ENCODE measurements at regions not wholly inside any gene's neighbourhood (a gene's known extent, or its start where the extent isn't known, plus 50 kb on each side); places are given as distances from the start of the nearest gene placed in this dataset.

DNA sequence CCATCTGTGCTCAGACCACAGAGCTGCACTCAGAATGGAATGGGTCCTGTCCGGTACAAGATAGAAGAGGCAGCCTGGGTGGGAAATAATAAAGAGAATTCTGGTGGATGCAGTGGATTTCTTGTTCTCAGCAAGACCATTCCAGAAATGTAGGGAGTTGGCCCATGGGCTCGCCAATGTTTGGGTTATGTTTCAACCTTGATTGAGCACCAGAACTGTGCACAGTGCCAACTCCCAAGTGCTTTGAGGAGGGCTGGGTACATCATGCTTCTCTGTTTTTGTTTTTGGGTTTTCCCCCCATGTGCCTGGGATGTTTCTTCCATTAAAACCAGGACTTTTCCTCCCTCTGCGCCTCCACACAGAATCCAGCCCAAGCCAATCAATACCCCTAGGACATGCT is 304.1 kb downstream of the TNS1 start:
- no peaks in the 10 kb centered on the region for H4K20me1 ChIP-seq (ENCODE audit: insufficient read depth, low read length)
- H3K4me2 ChIP-seq (ENCODE audit: insufficient read depth, low read length): no peak overlapping the region
- no peak overlapping the region for H3K27ac ChIP-seq (ENCODE audit: low read length)
- no peak for ATAC-seq (ENCODE audit: insufficient read depth, low read depth)
- no peaks in the 10 kb centered on the region for H3K36me3 ChIP-seq (ENCODE audit: insufficient read depth, low read length)
- no peak overlapping the region for H2AFZ ChIP-seq (ENCODE audit: low read depth, low read length)
- no peaks in the 10 kb centered on the region for H3K9me3 ChIP-seq (ENCODE audit: insufficient read depth, low read length, severe bottlenecking)
- TF ChIP-seq, protein P1, sequence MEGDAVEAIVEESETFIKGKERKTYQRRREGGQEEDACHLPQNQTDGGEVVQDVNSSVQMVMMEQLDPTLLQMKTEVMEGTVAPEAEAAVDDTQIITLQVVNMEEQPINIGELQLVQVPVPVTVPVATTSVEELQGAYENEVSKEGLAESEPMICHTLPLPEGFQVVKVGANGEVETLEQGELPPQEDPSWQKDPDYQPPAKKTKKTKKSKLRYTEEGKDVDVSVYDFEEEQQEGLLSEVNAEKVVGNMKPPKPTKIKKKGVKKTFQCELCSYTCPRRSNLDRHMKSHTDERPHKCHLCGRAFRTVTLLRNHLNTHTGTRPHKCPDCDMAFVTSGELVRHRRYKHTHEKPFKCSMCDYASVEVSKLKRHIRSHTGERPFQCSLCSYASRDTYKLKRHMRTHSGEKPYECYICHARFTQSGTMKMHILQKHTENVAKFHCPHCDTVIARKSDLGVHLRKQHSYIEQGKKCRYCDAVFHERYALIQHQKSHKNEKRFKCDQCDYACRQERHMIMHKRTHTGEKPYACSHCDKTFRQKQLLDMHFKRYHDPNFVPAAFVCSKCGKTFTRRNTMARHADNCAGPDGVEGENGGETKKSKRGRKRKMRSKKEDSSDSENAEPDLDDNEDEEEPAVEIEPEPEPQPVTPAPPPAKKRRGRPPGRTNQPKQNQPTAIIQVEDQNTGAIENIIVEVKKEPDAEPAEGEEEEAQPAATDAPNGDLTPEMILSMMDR (IDR thresholded peaks at IDR 0.05; ENCODE audit: borderline replicate concordance, extremely low read depth, low read length, poor library complexity, severe bottlenecking): no peak
- no peak for TF ChIP-seq EZH2 (IDR thresholded peaks at IDR 0.05; ENCODE audit: borderline replicate concordance, low read depth, low read length, severe bottlenecking)
- no peak overlapping the region for H3K4me3 ChIP-seq (ENCODE audit: low read depth in 1 of 2, low read length in 2 of 2)
- no peak overlapping the region for H3K9ac ChIP-seq (ENCODE audit: low read depth, low read length)
- H3K79me2 ChIP-seq (ENCODE audit: insufficient read depth, low read length): no peaks in the 10 kb centered on the region
- no peaks in the 10 kb centered on the region for H3K4me1 ChIP-seq (ENCODE audit: insufficient read depth, low read length)
- DNase-seq: no peak
- peaks cover 9% of the 10 kb centered on the region for H3K27me3 ChIP-seq (ENCODE audit: insufficient read depth, low read length, poor library complexity)

DNA sequence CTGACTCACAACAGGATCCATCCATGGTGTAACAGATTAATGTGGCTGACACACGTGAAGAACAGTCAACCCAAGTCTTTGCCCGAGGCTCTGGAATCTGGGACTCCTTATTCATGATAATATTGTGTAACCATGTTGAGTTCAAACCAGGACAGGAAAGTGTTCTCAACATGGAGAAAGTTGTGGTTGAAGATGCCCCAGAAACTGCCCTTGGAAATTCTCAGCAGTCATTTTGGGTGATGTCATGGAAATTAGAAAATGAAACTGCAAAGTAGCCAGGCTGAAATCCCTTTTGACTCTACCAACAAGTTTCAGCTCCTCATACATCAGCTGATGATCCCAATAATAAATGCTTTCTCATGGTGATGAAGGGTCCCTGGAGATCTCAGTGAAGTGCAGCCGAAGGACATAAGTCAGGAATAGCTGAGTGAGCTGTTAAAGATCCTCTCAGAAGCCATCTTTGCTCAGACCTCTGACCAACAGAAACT is 307.7 kb downstream of the TNS1 start:
- Histone ChIP-seq H3K4me1 (ENCODE audit: insufficient read depth, low read length) (no peaks in the 10 kb centered on the region), H3K9ac (ENCODE audit: low read depth, low read length) (no peak overlapping the region), H3K27me3 (ENCODE audit: insufficient read depth, low read length, poor library complexity) (peaks cover 4% of the 10 kb centered on the region), H3K36me3 (ENCODE audit: insufficient read depth, low read length) (no peaks in the 10 kb centered on the region), H3K27ac (ENCODE audit: low read length) (no peak overlapping the region), H3K79me2 (ENCODE audit: insufficient read depth, low read length) (no peaks in the 10 kb centered on the region), H3K4me2 (ENCODE audit: insufficient read depth, low read length) (no peak overlapping the region), H2AFZ (ENCODE audit: low read depth, low read length) (no peak overlapping the region), H3K9me3 (ENCODE audit: insufficient read depth, low read length, severe bottlenecking) (no peaks in the 10 kb centered on the region), H3K4me3 (ENCODE audit: low read depth in 1 of 2, low read length in 2 of 2) (no peak overlapping the region), H4K20me1 (ENCODE audit: insufficient read depth, low read length) (no peaks in the 10 kb centered on the region)
- ATAC-seq (ENCODE audit: insufficient read depth, low read depth) (no peak), DNase-seq (no peak)
- TF ChIP-seq, protein P1 (IDR thresholded peaks at IDR 0.05; ENCODE audit: borderline replicate concordance, extremely low read depth, low read length, poor library complexity, severe bottlenecking): no peak
- TF ChIP-seq EZH2 (IDR thresholded peaks at IDR 0.05; ENCODE audit: borderline replicate concordance, low read depth, low read length, severe bottlenecking): no peak

DNA sequence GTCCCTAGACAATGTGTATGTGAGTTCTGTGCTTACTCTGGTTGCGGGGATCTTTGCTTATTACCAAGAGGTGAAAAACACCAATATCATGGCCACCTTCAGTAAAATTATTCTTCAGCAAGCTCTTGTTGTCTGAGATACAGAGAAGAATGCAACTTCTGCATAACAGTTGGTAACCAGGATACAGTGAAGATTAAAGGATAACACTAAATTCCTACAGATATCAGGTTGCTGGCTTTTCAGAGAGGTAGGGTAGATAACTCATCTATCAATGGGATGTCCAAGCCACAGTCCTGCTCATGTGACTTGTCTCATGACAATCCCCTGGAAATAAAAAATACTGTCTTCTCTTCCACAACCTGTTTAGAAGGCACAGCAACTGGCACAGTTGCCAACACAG is 308.5 kb downstream of the TNS1 start:
- Histone ChIP-seq H2AFZ (ENCODE audit: low read depth, low read length) (no peak overlapping the region), H4K20me1 (ENCODE audit: insufficient read depth, low read length) (no peaks in the 10 kb centered on the region), H3K9me3 (ENCODE audit: insufficient read depth, low read length, severe bottlenecking) (no peaks in the 10 kb centered on the region), H3K4me3 (ENCODE audit: low read depth in 1 of 2, low read length in 2 of 2) (no peak overlapping the region), H3K36me3 (ENCODE audit: insufficient read depth, low read length) (no peaks in the 10 kb centered on the region), H3K79me2 (ENCODE audit: insufficient read depth, low read length) (no peaks in the 10 kb centered on the region), H3K27me3 (ENCODE audit: insufficient read depth, low read length, poor library complexity) (no peaks in the 10 kb centered on the region), H3K27ac (ENCODE audit: low read length) (no peak overlapping the region), H3K9ac (ENCODE audit: low read depth, low read length) (no peak overlapping the region), H3K4me2 (ENCODE audit: insufficient read depth, low read length) (no peak overlapping the region), H3K4me1 (ENCODE audit: insufficient read depth, low read length) (no peaks in the 10 kb centered on the region)
- DNase-seq (no peak), ATAC-seq (ENCODE audit: insufficient read depth, low read depth) (no peak)
- TF ChIP-seq, protein P1 (IDR thresholded peaks at IDR 0.05; ENCODE audit: borderline replicate concordance, extremely low read depth, low read length, poor library complexity, severe bottlenecking): no peak
- TF ChIP-seq EZH2 (IDR thresholded peaks at IDR 0.05; ENCODE audit: borderline replicate concordance, low read depth, low read length, severe bottlenecking): no peak

DNA sequence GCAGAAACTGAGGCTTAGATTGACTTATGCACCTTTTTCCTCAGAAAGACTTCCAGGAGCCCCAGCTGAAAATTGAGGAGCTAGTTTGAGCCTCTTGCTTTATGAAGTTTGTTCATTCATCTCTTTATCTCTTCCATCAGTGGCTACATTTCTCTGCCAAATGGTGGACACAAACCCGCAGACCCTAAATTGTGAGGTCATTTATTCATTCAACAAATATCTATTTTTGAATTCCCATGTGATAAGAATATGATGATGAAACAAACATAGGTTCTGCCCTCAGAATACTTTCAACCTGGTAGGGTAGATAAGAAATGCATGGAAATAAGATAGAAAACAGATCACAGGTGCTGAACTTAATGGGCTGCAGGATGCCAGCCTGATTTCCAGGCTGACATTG is 309.4 kb downstream of the TNS1 start:
- Histone ChIP-seq H3K9ac (ENCODE audit: low read depth, low read length) (no peak overlapping the region), H3K79me2 (ENCODE audit: insufficient read depth, low read length) (no peaks in the 10 kb centered on the region), H3K9me3 (ENCODE audit: insufficient read depth, low read length, severe bottlenecking) (no peaks in the 10 kb centered on the region), H2AFZ (ENCODE audit: low read depth, low read length) (no peak overlapping the region), H3K4me2 (ENCODE audit: insufficient read depth, low read length) (no peak overlapping the region), H3K27ac (ENCODE audit: low read length) (no peak overlapping the region), H3K4me3 (ENCODE audit: low read depth in 1 of 2, low read length in 2 of 2) (no peak overlapping the region), H3K27me3 (ENCODE audit: insufficient read depth, low read length, poor library complexity) (no peaks in the 10 kb centered on the region), H3K4me1 (ENCODE audit: insufficient read depth, low read length) (no peaks in the 10 kb centered on the region), H3K36me3 (ENCODE audit: insufficient read depth, low read length) (no peaks in the 10 kb centered on the region), H4K20me1 (ENCODE audit: insufficient read depth, low read length) (no peaks in the 10 kb centered on the region)
- no peak for TF ChIP-seq EZH2 (IDR thresholded peaks at IDR 0.05; ENCODE audit: borderline replicate concordance, low read depth, low read length, severe bottlenecking)
- TF ChIP-seq, protein P1 (IDR thresholded peaks at IDR 0.05; ENCODE audit: borderline replicate concordance, extremely low read depth, low read length, poor library complexity, severe bottlenecking): no peak
- ATAC-seq (ENCODE audit: insufficient read depth, low read depth) (no peak), DNase-seq (no peak)
